GM19468 (cell line): ENCODE measurements at regions not wholly inside any gene's neighbourhood (a gene's known extent, or its start where the extent isn't known, plus 50 kb on each side); places are given as distances from the start of the nearest gene placed in this dataset.
"Not testable (repeated sequence)": the region's sequence is repeated elsewhere in the genome, so short reads cannot be mapped to it uniquely, and the experiment has no call there.

Experiments
- ATAC-seq: cut with Tn5 transposase; IDR thresholded peaks from one replicate; pipeline ENCODE4 v1.9.1; 2021; ENCODE audit warnings: mild to moderate bottlenecking, moderate library complexity, moderate number of reproducible peaks; ENCODE audit not compliant: unreplicated experiment; ENCODE audit errors: extremely low read depth

- ATAC-seq: no peak
These were observed 1917.1 kb upstream of the CDH6 start for GRCh38 chr5:29276371-29276770.

DNA sequence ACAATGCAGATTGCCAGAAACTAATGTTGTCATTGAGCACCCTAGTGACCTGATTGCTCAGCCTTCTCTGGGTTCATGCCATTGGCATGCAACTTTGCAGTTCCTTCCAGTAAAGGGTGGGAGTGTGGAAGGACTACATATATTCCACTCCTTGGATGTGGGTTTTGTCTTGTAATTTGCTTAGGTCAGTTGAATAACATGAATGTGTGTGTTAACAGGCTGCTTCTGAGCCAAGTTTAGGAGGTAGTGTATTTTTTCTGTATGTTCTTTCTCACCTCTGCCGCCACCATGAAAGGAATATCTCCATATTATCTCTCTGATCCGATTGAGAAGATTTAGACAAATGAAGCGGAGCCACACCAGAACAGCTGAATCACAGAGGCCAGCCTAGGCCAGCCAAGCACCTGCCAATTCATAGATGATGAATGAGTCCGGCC, 1929.6 kb upstream of the CDH6 start:
- no peak for ATAC-seq

GRCh38 chr5:29262339-29263123, 1931.0 kb upstream of the CDH6 start:
- ATAC-seq: no peak

- ATAC-seq: no peak
These were observed 1932.3 kb upstream of the CDH6 start for GRCh38 chr5:29261213-29261612.

DNA sequence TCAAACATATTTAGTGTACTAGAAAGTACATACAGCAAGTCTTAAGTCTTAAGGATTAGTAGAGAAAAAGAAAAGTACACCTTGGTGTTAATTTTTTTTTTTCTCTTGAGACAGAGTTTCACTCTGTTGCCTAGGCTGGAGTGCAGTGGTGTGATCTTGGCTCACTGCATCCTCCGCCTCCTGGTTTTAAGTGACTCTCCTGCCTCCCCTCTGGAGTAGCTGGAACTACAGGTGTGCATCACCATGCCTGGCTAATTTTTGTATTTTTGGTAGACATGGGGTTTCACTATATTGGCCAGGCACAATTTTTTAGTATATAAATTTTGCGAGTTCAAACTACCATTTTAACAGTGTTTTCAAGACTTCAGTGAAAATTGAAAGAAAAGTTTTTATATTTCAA, 1941.1 kb upstream of the CDH6 start:
- ATAC-seq: no peak

DNA sequence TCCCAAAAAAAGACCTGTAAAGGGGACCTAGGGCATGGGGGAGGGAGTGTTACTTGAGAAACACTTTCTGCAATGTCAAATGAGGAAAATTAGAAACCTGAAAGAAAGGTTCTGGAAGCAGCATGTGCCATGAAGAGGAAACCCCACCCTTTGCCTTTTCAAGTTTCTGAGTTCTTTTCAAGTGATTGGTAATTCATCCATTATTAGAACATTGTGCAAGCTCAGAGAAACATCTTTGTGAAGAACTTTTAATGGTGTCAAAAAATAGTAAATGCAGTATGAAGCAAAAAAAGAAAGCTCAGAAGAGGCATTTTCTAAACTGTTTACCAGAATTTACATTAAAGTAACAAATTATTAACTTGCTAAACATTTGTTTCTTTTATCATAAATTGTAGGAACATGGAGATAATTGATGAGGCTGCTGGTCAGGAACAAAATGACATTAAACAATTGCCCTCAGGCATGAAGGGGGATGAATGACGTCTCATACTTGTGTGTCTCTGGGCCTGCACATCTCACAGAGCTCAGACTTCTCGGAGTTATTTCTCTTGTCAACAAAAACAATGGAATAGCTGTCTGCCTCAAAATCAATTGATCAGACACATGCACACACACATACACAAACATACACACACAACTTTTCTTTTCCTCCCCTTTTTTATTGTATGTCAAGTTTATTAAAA, 1946.0 kb upstream of the CDH6 start:
- ATAC-seq: no peak

DNA sequence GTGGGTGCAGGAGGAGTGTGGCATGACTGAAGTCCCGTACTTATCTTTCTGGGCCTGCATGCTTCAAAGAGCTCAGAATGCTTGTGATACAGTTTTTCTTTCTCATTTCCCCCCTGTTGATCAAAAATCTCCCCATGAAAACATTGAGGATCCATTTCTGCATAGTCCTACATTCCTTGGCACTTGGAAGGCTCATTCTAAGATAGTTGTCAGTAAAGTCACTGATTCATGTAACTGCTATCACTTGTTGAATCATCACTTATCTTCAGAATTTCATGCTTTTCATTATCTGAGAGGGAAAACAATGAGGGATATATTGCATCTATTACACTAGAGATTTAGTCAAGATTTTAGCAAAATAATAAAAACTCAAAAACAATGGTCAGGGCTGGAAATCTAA, 1953.1 kb upstream of the CDH6 start:
- no peak for ATAC-seq

DNA sequence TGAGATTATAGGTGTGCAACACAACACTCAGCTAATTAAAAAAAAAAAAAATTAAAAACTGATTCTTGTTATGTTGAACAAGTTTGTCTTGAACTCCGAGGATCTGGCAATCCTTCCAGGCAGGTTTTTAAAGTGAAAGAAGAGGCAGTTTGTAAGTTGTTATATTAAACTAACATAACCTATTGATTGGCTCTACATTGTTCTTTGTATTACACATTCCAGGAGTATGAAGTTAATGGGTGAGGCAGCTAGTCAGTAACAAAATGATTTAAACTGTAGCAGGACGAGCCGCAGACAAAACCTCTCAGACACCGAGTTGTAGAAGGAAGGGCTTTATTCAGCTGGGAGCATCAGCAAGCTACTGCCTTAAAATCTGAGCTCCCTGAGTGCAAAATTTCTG, 1953.9 kb upstream of the CDH6 start:
- no peak for ATAC-seq

- no peak for ATAC-seq
These were observed 1955.4 kb upstream of the CDH6 start for GRCh38 chr5:29238115-29238514.

DNA sequence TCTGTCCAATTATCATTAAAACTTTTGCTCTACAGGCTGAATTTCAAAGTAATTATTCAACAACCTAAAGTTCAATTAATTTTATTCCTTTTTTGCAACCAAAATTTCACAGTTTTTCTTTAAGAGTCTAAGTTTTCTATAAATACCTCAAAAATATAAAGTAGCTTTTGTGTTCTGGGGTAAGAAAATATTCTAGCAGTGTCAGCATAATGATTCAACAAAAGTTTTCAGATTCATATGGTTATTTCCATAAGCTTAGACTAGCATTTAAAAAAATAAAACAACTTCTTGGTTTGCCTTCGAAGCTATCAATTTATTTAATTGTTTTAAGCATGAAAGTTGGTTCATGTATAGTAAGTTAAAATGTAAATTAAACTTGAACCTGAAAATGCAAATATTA, 1962.3 kb upstream of the CDH6 start:
- no peak for ATAC-seq

DNA sequence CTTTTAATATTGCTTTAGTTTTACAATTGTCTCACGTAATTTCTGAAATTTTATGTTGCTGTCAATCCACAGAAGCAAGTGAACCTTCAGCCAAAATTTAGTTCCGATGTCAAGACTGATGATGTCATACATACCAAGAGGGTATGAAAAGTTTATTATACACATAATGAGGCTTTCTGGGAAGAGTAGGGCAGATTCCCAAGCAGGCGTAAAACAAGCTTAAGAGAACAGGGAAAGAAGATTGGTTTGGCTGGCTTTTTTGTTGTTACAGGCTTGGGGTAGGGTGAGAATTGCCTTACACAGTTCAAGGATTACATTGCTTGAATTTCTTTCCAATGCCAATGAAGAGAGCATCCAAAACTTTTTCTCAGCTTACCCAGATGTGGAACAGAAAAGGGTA, 1962.9 kb upstream of the CDH6 start:
- no peak for ATAC-seq

DNA sequence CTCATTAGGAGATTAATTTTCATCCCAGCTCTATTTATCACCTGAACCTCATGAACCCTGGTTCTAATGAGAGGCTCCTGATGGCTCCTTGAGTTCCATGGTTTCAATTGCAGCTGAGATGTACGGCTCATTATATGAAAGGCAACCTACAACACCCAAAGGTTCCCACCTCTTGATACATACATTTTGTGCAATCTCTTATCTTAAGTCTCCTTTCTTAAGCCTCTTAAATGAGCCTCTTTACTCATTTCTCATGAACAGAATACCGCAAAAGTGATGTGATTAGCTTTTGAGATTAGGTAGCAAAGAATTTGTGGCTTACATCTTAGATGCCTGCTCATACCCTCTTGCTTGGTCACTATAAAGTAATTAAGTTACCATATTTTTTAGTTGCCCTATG, 1964.0 kb upstream of the CDH6 start:
- ATAC-seq: no peak

- no peak for ATAC-seq
These were observed 1975.3 kb upstream of the CDH6 start for GRCh38 chr5:29218138-29218537.

- ATAC-seq: no peak
These were observed 1978.6 kb upstream of the CDH6 start for GRCh38 chr5:29214839-29215238.

- ATAC-seq: no peak
These were observed 1980.0 kb upstream of the CDH6 start for GRCh38 chr5:29213475-29213874.

GRCh38 chr5:29208024-29208423, 1985.5 kb upstream of the CDH6 start:
- no peak for ATAC-seq

GRCh38 chr5:29203049-29203448, 1990.4 kb upstream of the CDH6 start:
- ATAC-seq: no peak

DNA sequence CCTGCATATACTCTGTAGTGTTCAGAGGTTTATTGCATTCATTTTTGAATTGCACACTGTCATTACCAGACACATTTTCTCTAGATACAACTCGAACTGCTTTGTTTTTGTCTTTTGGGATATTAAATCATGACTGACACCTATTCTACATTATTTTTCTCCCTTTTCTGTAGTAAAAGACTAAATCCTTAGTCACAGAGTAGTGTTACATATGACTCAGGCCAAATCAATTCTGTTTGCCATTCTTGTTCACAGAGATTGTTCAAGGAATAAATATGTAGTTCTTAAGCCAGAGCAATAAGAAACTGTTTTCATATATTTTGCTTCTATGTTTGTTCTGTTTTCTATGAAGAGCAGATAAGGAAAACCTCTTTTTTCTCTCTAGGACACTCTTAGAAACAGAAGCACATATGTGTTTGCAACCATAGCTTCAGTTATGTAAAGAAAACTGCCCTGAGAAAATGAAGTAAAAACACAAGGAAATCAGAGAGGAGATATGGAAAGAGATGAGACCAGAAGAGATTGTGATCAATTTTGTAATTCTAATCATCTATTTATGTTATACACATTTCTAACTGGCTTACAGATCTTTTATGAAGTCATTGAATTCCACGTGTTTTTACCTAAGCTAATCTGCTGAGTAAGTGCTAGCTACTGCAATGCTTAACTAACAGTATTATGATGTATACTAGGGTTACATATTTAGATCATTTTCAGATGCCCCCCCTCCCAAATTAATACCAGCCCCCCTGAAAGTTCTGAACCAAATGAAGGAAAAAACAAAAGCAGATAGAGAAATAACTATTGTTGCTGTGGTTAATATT, 1995.6 kb upstream of the CDH6 start:
- ATAC-seq: no peak

- no peak for ATAC-seq
These were observed 1999.5 kb upstream of the CDH6 start for GRCh38 chr5:29193972-29194371.

DNA sequence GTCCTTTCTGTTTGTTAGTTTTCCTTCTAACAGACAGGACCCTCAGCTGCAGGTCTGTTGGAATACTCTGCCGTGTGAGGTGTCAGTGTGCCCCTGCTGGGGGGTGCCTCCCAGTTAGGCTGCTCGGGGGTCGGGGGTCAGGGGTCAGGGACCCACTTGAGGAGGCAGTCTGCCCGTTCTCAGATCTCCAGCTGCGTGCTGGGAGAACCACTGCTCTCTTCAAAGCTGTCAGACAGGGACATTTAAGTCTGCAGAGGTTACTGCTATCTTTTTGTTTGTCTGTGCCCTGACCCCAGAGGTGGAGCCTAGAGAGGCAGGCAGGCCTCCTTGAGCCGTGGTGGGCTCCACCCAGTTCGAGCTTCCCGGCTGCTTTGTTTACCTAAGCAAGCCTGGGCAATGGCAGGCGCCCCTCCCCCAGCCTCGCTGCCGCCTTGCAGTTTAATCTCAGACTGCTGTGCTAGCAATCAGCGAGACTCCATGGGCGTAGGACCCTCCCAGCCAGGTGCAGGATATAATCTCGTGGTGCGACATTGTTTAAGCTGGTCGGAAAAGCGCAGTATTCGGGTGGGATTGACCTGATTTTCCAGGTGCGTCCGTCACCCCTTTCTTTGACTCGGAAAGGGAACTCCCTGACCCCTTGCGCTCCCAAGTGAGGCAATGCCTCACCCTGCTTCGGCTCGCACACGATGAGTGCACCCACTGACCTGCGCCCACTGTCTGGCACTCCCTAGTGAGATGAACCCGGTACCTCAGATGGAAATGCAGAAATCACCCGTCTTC, 2002.0 kb upstream of the CDH6 start:
- ATAC-seq: not testable (repeated sequence)
